ENCODE measurements at regions not wholly inside any gene's neighbourhood (a gene's known extent, or its start where the extent isn't known, plus 50 kb on each side); places are given as distances from the start of the nearest gene placed in this dataset.
A peak's percentile ranks its signal among the peaks of the same experiment; 100 is the strongest.
"Not testable (repeated sequence)": the region's sequence is repeated elsewhere in the genome, so short reads cannot be mapped to it uniquely, and the experiment has no call there.

DNA sequence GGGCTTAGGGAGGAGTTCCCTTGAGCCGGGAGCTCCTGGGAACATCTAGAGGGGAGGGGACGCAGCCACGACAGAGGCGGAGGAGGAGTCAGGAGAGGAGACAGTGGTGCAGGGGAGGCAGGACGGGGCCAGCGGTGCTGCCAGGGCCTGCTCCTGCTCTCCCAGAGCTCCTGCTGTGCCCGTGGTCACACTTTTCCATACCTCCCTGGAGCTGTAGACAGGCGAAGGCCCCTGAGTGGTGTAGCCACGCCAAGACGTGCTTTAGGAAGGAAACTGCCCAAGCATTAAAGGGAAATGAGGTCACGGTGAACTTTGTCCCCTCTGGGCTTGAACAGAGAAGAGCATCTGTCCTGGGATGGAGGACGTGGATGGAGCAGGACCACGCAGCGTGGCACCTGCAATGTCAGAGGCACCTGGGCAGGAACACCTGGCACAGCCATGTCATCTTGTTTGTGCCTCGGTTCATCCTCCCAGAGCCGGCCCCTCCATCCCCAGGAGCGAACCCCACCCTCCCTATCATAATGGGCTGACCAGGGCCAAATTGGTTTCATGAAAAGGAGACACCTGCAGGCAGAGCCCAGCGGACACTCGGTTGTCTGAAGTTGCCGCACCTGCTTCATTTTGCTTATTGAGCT lies 239.5 kb upstream of the SFSWAP start:
- Mint-ChIP-seq H3K27ac (ENCODE audit: unreplicated experiment) (no peak overlapping the region), H3K36me3 (ENCODE audit: low read depth, unreplicated experiment) (peaks cover 4% of the 10 kb centered on the region), H3K4me1 (ENCODE audit: unreplicated experiment) (peaks cover 9% of the 10 kb centered on the region), H3K9me3 (ENCODE audit: unreplicated experiment) (no peaks in the 10 kb centered on the region), H3K4me3 (ENCODE audit: unreplicated experiment) (peak overlapping the region; percentile 16), H3K27me3 (ENCODE audit: unreplicated experiment) (no peaks in the 10 kb centered on the region)
- no peak for DNase-seq (ENCODE audit: low spot score)
- TF ChIP-seq, protein P1, sequence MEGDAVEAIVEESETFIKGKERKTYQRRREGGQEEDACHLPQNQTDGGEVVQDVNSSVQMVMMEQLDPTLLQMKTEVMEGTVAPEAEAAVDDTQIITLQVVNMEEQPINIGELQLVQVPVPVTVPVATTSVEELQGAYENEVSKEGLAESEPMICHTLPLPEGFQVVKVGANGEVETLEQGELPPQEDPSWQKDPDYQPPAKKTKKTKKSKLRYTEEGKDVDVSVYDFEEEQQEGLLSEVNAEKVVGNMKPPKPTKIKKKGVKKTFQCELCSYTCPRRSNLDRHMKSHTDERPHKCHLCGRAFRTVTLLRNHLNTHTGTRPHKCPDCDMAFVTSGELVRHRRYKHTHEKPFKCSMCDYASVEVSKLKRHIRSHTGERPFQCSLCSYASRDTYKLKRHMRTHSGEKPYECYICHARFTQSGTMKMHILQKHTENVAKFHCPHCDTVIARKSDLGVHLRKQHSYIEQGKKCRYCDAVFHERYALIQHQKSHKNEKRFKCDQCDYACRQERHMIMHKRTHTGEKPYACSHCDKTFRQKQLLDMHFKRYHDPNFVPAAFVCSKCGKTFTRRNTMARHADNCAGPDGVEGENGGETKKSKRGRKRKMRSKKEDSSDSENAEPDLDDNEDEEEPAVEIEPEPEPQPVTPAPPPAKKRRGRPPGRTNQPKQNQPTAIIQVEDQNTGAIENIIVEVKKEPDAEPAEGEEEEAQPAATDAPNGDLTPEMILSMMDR (IDR thresholded peaks at IDR 0.05; ENCODE audit: unreplicated experiment), result no peak

DNA sequence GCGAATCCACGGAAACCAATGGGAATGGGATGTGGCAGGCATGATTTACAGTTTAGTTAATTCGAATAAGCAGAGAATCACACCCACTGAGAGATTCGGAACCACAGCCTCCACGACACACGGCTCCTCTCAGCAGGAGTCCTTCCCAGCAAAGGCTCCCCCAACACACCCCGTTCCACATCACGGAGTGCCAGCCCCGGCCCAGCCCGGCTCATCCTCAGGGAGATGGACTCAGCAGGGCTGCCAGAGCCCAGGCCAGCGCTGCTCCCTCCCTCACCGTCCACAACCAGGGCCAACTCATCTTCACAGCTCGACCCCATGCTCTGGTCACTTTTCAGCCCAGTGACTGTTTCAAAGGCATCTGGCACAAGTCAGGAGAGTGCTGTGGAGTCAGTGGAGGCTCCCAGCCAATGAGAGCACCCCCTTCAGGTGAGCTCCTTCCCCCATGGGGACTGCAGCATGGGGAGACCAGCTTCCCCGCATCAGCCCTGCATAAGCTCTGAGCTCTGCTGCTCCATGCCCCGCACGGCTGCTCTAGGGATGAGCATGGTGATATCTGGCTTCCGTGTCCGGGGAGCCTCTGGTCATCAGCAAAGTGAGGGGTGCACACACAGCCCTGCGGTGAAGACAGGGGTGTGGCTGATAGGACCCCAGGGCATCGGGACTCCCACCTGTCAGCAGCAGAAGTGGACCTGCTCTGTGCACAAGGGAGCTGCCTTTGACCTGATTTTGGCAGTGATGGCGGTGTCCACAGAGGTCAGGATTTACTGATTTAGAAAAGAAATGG lies 238.8 kb upstream of the SFSWAP start:
- Mint-ChIP-seq H3K4me1 (ENCODE audit: unreplicated experiment) (peaks cover 9% of the 10 kb centered on the region), H3K27me3 (ENCODE audit: unreplicated experiment) (no peaks in the 10 kb centered on the region), H3K36me3 (ENCODE audit: low read depth, unreplicated experiment) (peaks cover 4% of the 10 kb centered on the region), H3K4me3 (ENCODE audit: unreplicated experiment) (no peak overlapping the region), H3K9me3 (ENCODE audit: unreplicated experiment) (no peaks in the 10 kb centered on the region), H3K27ac (ENCODE audit: unreplicated experiment) (no peak overlapping the region)
- TF ChIP-seq, protein P1 (IDR thresholded peaks at IDR 0.05; ENCODE audit: unreplicated experiment), result no peak
- DNase-seq (ENCODE audit: low spot score), result no peak

DNA sequence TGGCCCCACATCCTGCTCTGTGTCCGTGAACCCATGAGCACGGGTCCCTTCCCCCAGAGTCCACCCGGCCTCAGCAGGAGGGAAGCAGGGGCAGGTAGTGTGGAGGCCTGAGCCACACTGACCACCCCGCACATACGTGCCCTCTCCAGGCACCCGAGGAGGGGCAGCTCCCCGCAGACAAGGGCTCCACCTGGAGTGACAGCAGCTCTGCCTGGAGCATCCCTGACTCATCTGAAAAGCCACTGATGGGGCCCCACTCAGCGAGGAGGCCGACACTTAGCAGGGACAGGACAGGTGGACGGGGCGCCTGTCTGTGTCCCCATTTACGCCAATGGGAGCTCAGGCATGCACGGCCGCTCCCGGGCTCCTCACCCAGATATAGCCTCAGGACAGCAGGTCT lies 237.6 kb upstream of the SFSWAP start:
- TF ChIP-seq, protein P1 (IDR thresholded peaks at IDR 0.05; ENCODE audit: unreplicated experiment), result no peak
- peaks cover 9% of the 10 kb centered on the region for H3K4me1 Mint-ChIP-seq (ENCODE audit: unreplicated experiment)
- DNase-seq (ENCODE audit: low spot score), result no peak
- no peaks in the 10 kb centered on the region for H3K27me3 Mint-ChIP-seq (ENCODE audit: unreplicated experiment)
- no peak overlapping the region for H3K27ac Mint-ChIP-seq (ENCODE audit: unreplicated experiment)
- peaks cover 4% of the 10 kb centered on the region for H3K36me3 Mint-ChIP-seq (ENCODE audit: low read depth, unreplicated experiment)
- no peaks in the 10 kb centered on the region for H3K9me3 Mint-ChIP-seq (ENCODE audit: unreplicated experiment)
- no peak overlapping the region for H3K4me3 Mint-ChIP-seq (ENCODE audit: unreplicated experiment)

DNA sequence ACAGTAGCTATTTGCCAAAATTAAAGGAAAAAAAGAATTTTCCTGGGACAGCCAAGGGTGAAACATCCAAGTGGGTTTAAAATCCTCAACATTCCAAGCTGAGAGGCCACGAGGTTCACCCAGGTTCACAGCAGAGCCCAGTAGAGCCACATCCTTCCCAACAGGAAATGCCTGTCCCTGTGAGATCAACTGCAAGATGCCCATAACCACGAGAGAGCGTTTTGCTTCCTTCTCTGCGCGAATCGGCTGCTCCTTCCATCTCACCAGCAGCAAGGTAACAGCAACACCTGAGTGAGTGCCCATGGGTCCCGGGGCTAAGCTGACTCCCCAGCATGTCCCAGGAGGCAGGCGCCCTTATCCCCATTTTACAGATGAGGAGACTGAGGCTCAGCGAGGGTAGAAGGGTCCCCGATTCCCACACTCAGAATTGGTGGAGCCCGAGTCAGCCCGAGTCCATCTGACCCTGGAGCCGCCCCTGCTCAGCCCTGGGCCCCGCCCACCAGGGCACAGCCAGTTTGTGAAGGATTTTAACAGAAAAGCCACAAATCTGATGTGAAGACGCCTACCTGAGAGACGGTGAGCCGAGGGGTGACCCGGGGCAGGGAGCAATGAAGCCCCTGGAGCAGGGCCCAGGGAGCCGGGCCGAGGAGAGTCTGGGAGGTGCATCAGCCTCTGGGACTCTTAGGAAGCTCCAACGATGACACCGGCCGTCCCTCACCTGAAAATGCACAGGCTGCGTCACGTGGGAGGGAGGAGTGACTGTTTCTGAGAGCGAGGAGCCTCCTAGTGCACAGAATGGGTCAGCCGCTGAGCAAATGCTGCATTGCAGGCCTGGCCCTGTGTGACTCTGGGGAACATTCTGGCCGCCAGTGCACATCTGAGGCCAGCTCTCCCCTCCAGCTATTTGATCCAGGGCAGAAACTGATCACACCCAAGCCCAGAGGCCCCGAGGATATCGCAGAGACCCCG lies 236.9 kb upstream of the SFSWAP start:
- TF ChIP-seq, protein P1 (IDR thresholded peaks at IDR 0.05; ENCODE audit: unreplicated experiment), result no peak
- no peak overlapping the region for H3K27ac Mint-ChIP-seq (ENCODE audit: unreplicated experiment)
- no peak for DNase-seq (ENCODE audit: low spot score)
- no peaks in the 10 kb centered on the region for H3K27me3 Mint-ChIP-seq (ENCODE audit: unreplicated experiment)
- H3K9me3 Mint-ChIP-seq (ENCODE audit: unreplicated experiment), result no peaks in the 10 kb centered on the region
- H3K4me3 Mint-ChIP-seq (ENCODE audit: unreplicated experiment), result no peak overlapping the region
- H3K36me3 Mint-ChIP-seq (ENCODE audit: low read depth, unreplicated experiment), result peaks cover 4% of the 10 kb centered on the region
- H3K4me1 Mint-ChIP-seq (ENCODE audit: unreplicated experiment), result peaks cover 9% of the 10 kb centered on the region

DNA sequence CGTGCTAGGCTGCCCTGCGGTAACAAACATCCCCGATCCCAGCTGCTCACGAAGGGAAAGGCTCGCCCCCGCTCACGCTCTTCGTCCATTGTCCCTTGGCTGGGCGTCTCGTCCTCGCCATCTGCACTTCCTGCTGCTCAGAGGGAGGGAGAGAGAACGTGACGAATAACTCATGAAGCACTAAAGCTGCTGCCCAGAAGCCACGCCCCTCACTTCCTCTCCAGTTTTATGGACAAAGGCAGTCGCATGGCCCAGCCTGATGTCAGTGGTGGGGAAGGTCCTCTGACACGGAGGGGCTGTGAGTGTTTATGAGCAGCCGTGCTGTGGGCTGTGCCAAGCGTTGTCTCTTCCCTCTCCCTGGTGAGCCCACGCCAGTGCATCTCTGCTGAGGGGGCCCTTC lies 235.9 kb upstream of the SFSWAP start:
- not testable (repeated sequence) for H3K4me1 Mint-ChIP-seq (ENCODE audit: unreplicated experiment); H3K4me3 Mint-ChIP-seq (ENCODE audit: unreplicated experiment); H3K27ac Mint-ChIP-seq (ENCODE audit: unreplicated experiment); H3K27me3 Mint-ChIP-seq (ENCODE audit: unreplicated experiment); H3K9me3 Mint-ChIP-seq (ENCODE audit: unreplicated experiment); DNase-seq (ENCODE audit: low spot score); H3K36me3 Mint-ChIP-seq (ENCODE audit: low read depth, unreplicated experiment)
